Endothelial cell of umbilical vein (primary cell): ENCODE measurements at regions not wholly inside any gene's neighbourhood (a gene's known extent, or its start where the extent isn't known, plus 50 kb on each side); places are given as distances from the start of the nearest gene placed in this dataset.

Source experiments
- CTCF ChIP-seq, 2 donors: IDR thresholded peaks; 1 replicate in 1 of 2; 2 replicates in 1 of 2; pipeline ENCODE4 v1.5.1; 2011; ENCODE audit warnings: low read length in 2 of 2, mild to moderate bottlenecking in 2 of 2, moderate library complexity in 2 of 2, control low read depth in 1 of 2, inconsistent platforms in 1 of 2, low read depth in 1 of 2; ENCODE audit not compliant: insufficient read depth in 1 of 2; ENCODE audit errors: extremely low read depth in 1 of 2
- MAX ChIP-seq: IDR thresholded peaks from 2 replicates; pipeline ENCODE4 v1.6.1; 2011; ENCODE audit not compliant: insufficient read depth, insufficient read length
- POLR2A ChIP-seq: IDR thresholded peaks from 2 replicates; pipeline ENCODE4 v1.6.1; 2012; ENCODE audit warnings: low read depth, mild to moderate bottlenecking, control low read depth, low read length
- POLR2AphosphoS5 ChIP-seq: IDR thresholded peaks from 2 replicates; pipeline ENCODE4 v1.6.1; 2012; ENCODE audit warnings: low read depth, mild to moderate bottlenecking, control low read depth, low read length, moderate library complexity; ENCODE audit not compliant: insufficient read depth

- TF ChIP-seq CTCF (IDR thresholded peaks at IDR 0.05; ENCODE audit: extremely low read depth in 1 of 2, insufficient read depth in 1 of 2, low read depth in 1 of 2, low read length in 2 of 2) (no peak), POLR2AphosphoS5 (no peak), MAX (no peak), POLR2A (no peak)
These were observed 256.2 kb downstream of the EN1 start for GRCh38 chr2:118591223-118591622.
